NB4 (cell line): ENCODE measurements at regions not wholly inside any gene's neighbourhood (a gene's known extent, or its start where the extent isn't known, plus 50 kb on each side); places are given as distances from the start of the nearest gene placed in this dataset.

Experiments
- DNase-seq: peaks from one replicate; pipeline ENCODE4 v3.0.0; 2010; ENCODE audit warnings: low read depth
- H3K4me3 ChIP-seq: one replicate; pipeline ENCODE4 v1.5.1; 2011; ENCODE audit warnings: mild to moderate bottlenecking, low read depth, low read length, moderate library complexity
- MYC ChIP-seq: IDR thresholded peaks from 2 replicates; pipeline ENCODE4 v1.6.1; 2011; ENCODE audit warnings: low read depth, low read length
- POLR2A ChIP-seq: IDR thresholded peaks from 2 replicates; pipeline ENCODE4 v1.6.1; 2011; ENCODE audit warnings: mild to moderate bottlenecking; ENCODE audit not compliant: insufficient read length; ENCODE audit errors: extremely low read depth
- TF ChIP-seq, protein P1 (sequence below): IDR thresholded peaks from one replicate; pipeline ENCODE4 v1.5.1; 2012; ENCODE audit warnings: low read depth, low read length
- TF ChIP-seq, protein P2 (sequence below): IDR thresholded peaks from 2 replicates; pipeline ENCODE4 v1.6.1; 2011; ENCODE audit warnings: low read depth, low read length

DNA sequence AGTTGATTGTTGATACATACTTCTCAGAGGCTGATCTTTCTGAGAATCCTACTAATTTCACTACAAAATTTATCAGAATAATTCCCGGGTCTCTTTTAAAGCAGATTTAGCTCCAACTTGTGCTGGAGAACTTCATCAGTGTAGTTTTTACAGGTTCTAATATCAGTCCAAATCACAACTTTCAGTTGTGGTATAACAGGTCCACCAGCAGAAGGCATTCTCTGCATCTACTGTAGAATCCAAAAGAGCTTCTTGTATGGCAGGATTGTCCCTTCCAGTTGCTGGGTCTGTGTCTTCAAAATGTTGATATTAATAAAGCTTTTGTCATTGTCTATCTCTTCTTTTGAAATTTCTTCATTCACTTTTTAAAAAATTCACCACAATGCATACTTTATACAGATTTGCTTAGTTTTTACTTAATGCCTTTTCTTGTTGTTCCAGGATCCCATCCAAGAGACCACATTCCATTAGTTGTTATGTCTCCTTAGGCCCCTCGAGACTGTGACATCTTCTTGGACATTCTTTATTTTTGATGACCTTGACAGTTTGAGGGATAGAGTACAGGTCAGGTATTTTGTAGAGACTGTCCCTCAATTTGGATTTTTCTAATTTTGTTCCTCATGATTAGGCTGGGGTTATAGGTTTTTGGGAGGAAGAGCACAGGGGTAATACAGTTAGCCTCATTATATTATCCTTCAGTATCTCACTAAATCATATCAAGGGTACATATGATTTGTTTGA, 490.5 kb upstream of the MEX3C start:
- TF ChIP-seq MYC (no peak), POLR2A (no peak)
- TF ChIP-seq, protein P1, sequence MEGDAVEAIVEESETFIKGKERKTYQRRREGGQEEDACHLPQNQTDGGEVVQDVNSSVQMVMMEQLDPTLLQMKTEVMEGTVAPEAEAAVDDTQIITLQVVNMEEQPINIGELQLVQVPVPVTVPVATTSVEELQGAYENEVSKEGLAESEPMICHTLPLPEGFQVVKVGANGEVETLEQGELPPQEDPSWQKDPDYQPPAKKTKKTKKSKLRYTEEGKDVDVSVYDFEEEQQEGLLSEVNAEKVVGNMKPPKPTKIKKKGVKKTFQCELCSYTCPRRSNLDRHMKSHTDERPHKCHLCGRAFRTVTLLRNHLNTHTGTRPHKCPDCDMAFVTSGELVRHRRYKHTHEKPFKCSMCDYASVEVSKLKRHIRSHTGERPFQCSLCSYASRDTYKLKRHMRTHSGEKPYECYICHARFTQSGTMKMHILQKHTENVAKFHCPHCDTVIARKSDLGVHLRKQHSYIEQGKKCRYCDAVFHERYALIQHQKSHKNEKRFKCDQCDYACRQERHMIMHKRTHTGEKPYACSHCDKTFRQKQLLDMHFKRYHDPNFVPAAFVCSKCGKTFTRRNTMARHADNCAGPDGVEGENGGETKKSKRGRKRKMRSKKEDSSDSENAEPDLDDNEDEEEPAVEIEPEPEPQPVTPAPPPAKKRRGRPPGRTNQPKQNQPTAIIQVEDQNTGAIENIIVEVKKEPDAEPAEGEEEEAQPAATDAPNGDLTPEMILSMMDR, result no peak
- TF ChIP-seq, protein P2, sequence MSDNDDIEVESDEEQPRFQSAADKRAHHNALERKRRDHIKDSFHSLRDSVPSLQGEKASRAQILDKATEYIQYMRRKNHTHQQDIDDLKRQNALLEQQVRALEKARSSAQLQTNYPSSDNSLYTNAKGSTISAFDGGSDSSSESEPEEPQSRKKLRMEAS, result no peak
- no peak for DNase-seq

DNA sequence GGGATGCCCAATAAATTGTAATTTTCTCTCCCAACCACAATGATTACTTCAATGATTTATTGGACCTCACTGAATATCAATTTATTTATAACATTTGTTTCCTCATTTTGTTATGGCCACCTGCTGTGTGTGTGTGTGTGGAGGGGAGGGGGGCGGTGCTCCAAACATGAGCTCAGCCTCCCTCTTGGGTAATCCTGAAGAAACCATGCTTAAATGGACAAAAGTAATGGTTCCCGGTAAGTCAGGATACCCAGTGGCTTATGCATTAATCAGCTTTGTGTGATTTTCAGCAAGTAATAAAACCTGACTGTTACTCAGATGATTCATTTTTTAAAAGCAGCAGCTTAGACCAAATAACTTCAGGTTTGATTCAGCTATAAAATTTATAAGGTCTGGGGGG, 495.1 kb upstream of the MEX3C start:
- H3K4me3 ChIP-seq, result no peak overlapping the region
- no peak for DNase-seq
- TF ChIP-seq POLR2A (no peak), MYC (no peak)
- TF ChIP-seq, protein P2, result no peak
- TF ChIP-seq, protein P1, result no peak

More for the DNA sequence above, 490.5 kb upstream of the MEX3C start:
- no peak overlapping the region for H3K4me3 ChIP-seq

DNA sequence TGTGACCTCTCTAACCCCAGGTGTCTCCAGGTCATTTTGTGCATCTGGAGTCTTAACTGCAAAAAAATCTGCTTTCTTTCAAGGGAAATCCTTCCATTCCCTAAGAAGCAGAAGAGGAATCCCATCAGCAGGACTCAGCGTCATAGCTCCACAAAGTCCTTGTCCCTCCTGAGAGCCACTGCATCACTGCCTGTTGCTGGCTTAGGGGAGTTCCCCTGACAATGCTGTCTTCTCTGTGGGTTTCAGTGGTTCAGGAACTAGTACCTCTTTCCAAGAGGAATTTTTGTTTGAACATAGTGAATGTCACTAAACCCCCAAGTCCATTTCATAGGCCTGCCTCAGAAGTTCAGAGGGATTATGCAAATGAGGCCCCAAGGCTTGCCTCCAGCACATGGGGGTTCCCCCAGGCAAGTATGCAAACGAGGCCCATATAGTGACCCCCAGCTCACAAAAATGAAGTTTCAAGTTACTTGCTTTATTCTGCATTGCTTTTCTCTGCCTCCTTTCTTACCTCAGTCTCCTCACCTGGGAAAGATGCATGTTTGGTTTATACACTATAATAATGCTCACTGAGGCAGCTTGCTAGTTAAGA, 513.9 kb upstream of the MEX3C start:
- TF ChIP-seq, protein P1, result no peak
- TF ChIP-seq, protein P2, result no peak
- TF ChIP-seq POLR2A (no peak), MYC (no peak)
- H3K4me3 ChIP-seq, result no peak overlapping the region
- DNase-seq, result no peak

DNA sequence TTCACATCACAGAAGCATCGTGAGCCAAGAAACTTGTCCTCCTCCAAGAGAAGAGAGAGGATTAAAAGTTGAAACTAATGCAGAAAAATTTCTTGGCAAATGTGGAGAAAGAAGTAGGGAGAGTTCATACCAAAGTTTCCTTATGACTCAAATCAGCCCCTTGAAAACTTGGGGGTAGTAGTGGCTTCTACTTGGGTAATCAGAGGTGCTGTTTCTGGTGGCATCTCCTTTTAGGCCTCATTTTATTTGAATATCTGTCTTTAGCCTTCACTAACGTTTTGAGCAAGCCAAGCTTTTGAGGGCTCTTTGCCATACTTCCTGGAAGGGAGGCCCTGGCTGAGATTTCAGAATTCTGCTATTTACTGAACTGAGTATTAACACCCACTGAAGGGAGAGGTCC, 515.3 kb upstream of the MEX3C start:
- DNase-seq, result no peak
- TF ChIP-seq POLR2A (no peak), MYC (no peak)
- TF ChIP-seq, protein P1, result no peak
- TF ChIP-seq, protein P2, result no peak
- H3K4me3 ChIP-seq, result no peak overlapping the region

DNA sequence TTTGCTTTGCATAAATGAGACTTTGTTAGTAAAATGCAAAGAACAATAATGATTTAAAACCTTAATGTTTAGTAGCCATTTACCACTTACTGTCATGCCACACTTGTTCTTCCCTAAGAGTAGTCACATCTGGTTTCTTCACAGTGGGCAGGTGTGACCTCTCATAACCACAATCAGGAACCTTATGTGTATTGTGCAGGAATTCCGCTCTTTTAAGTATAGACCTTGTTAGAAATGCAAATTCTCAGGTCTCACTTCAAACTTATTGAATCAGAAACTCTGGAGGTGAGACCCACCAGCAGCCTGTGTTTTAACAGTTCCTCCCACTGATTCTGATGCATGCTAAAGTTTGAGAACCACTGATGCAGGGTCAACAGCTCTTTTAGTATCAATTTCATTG, 518.8 kb upstream of the MEX3C start:
- TF ChIP-seq MYC, result no peak
- TF ChIP-seq, protein P2, result no peak
- TF ChIP-seq, protein P1, result no peak
- TF ChIP-seq POLR2A, result no peak
- no peak for DNase-seq
- H3K4me3 ChIP-seq, result no peak overlapping the region
